Right atrium auricular region (tissue), 2 donors: ENCODE measurements at regions not wholly inside any gene's neighbourhood (a gene's known extent, or its start where the extent isn't known, plus 50 kb on each side); places are given as distances from the start of the nearest gene placed in this dataset.

Experiments used
- DNase-seq: peaks from one replicate; pipeline ENCODE4 v3.0.0-alpha.2; 2019; ENCODE audit warnings: low spot score
- H3K27ac ChIP-seq, 2 donors: fragments of 200-600 bp; sonication (generic); 1 replicate in 1 of 2; 2 replicates in 1 of 2; pipeline ENCODE4 v1.5.1; 2016 to 2019
- H3K27me3 ChIP-seq, 2 donors: fragments of 200-600 bp; sonication (generic); one replicate each; pipeline versions ENCODE4 v1.5.1 to v1.6.0; 2017 to 2019
- H3K36me3 ChIP-seq: fragments of 200-600 bp; sonication (generic); one replicate; pipeline ENCODE4 v1.5.1; 2016
- H3K4me1 ChIP-seq, 2 donors: fragments of 200-600 bp; sonication (generic); one replicate each; pipeline versions ENCODE4 v1.5.1 to v1.6.0; 2017 to 2019
- H3K4me3 ChIP-seq, 2 donors: fragments of 200-600 bp; sonication (generic); 1 replicate in 1 of 2; 2 replicates in 1 of 2; pipeline ENCODE4 v1.5.1; 2017 to 2019; ENCODE audit warnings: mild to moderate bottlenecking in 1 of 2, moderate library complexity in 1 of 2
- H3K9me3 ChIP-seq, 2 donors: fragments of 200-600 bp; sonication (generic); one replicate each; pipeline ENCODE4 v1.5.1; 2019
- TF ChIP-seq, protein P1 (sequence below), 2 donors: fragments of 200-600 bp; sonication (generic); IDR thresholded peaks; one replicate each; pipeline ENCODE4 v1.5.1; 2019; ENCODE audit warnings: antibody characterized with exemption in 2 of 2

DNA sequence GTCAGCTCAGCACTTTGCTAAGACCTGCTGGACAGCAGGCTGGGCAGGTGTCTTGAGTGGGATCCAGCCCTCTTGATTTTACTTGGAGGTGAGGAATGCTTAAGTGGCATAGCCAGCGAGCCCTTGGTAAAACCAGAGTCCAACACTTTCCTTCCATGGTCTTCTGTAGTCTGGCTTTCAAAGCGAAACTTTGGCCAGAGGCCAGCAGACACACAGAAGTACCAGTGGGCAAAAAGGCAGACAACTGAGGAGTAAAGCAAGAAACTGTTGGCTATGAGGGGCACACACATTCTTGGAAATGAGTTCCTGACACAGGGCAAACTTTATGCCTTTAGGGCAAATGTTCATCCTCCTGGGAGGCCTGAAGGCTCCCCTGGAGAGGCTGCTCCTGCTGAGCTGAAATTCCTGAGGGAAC lies 281.0 kb upstream of the POU3F1 start:
- no peaks in the 10 kb centered on the region for H3K27me3 ChIP-seq

DNA sequence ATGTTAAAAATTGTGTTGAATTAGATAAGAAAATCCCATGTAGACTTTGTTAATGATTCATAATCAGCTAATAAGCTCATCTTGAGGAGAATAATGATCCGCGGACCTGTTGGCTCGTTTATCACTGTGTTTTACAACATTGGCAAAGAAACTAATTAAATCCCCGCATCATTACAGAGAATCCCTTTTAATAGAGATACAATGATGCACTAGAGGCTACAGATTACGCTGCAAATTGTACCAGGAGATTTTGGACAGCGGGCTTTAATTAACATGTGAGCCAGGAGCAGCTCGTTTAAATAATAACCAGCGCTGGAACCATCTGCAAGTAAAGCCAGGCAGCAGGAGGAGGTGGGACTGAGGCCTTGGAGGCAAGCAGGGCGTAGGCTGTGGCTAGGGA lies 280.3 kb upstream of the POU3F1 start:
- Histone ChIP-seq H3K36me3 (no peaks in the 10 kb centered on the region), H3K4me1 (no peaks in the 10 kb centered on the region), H3K4me3 (no peak overlapping the region), H3K27ac (no peak overlapping the region), H3K27me3 (no peaks in the 10 kb centered on the region), H3K9me3 (no peaks in the 10 kb centered on the region)
- no peak for DNase-seq
- TF ChIP-seq, protein P1, sequence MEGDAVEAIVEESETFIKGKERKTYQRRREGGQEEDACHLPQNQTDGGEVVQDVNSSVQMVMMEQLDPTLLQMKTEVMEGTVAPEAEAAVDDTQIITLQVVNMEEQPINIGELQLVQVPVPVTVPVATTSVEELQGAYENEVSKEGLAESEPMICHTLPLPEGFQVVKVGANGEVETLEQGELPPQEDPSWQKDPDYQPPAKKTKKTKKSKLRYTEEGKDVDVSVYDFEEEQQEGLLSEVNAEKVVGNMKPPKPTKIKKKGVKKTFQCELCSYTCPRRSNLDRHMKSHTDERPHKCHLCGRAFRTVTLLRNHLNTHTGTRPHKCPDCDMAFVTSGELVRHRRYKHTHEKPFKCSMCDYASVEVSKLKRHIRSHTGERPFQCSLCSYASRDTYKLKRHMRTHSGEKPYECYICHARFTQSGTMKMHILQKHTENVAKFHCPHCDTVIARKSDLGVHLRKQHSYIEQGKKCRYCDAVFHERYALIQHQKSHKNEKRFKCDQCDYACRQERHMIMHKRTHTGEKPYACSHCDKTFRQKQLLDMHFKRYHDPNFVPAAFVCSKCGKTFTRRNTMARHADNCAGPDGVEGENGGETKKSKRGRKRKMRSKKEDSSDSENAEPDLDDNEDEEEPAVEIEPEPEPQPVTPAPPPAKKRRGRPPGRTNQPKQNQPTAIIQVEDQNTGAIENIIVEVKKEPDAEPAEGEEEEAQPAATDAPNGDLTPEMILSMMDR (IDR thresholded peaks at IDR 0.05), result no peak

More for the DNA sequence above, 281.0 kb upstream of the POU3F1 start:
- Histone ChIP-seq H3K9me3 (no peaks in the 10 kb centered on the region), H3K36me3 (no peaks in the 10 kb centered on the region), H3K4me1 (no peaks in the 10 kb centered on the region), H3K27ac (no peak overlapping the region), H3K4me3 (no peak overlapping the region)
- no peak for DNase-seq
- TF ChIP-seq, protein P1 (IDR thresholded peaks at IDR 0.05), result no peak

DNA sequence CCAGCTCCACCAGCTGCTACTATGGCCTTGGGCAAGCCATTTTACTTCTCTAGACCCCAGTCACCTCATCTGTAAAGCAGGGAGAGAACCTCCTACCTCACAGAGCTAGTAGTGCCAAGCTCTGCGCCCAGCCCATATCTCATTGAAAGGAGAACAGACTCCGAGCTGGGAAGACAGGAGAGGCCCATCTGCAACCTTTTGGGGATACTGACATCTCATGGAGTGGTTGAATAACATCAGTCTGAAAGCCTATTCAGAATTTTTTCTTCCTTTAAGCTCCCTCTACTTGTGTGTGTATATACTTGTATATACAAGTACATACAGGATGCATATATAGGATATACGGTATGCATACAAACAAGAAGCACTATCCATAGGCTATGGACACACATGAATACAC lies 279.5 kb upstream of the POU3F1 start:
- no peak for DNase-seq
- Histone ChIP-seq H3K27me3 (no peaks in the 10 kb centered on the region), H3K36me3 (no peaks in the 10 kb centered on the region), H3K9me3 (no peaks in the 10 kb centered on the region), H3K27ac (no peak overlapping the region), H3K4me1 (no peaks in the 10 kb centered on the region), H3K4me3 (no peak overlapping the region)
- TF ChIP-seq, protein P1 (IDR thresholded peaks at IDR 0.05), result no peak

DNA sequence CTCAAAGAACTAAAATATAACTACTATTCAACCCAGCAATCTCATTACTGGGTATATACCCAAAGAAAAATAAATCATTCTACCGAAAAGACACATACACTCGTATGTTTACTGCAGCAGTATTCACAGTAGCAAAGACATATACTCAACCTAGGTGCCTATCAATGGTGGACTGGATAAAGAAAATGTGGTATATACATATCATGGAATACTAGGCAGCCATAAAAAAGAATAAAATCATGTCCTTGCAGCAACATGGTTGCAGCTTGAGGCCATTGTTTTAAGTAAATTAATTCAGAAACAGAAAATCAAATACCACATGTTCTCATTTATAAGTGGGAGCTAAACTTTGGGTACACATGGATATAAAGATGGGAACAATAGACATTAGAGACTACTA lies 266.2 kb upstream of the POU3F1 start:
- Histone ChIP-seq H3K36me3 (no peaks in the 10 kb centered on the region), H3K9me3 (peaks cover 0 to 13% of the 10 kb centered on the region in 2 donors), H3K27me3 (no peaks in the 10 kb centered on the region), H3K4me1 (no peaks in the 10 kb centered on the region), H3K27ac (no peak overlapping the region), H3K4me3 (no peak overlapping the region)
- DNase-seq, result no peak
- TF ChIP-seq, protein P1 (IDR thresholded peaks at IDR 0.05), result no peak

DNA sequence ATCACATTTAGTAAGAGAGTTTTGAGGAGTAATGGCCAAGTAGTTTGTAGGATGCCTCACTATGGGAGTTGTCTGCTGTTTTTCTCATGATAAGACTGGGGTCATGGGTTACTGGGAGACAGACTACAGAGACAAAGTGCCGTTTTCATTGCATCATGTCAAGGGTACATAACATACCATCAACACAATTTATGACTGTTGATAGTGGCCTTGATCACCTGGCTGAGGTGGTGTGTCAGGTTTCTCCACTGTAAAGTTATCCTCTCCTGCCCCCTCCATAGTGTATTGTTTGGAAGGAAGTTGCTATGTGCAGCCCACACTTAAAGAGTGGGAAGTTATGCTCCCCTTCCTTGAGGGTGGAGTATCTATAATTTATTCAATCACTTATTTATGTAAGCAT lies 263.5 kb upstream of the POU3F1 start:
- peaks cover 0 to 13% of the 10 kb centered on the region in 2 donors for H3K9me3 ChIP-seq
- H3K27ac ChIP-seq, result no peak overlapping the region
- TF ChIP-seq, protein P1 (IDR thresholded peaks at IDR 0.05), result no peak
- H3K27me3 ChIP-seq, result no peaks in the 10 kb centered on the region
- no peaks in the 10 kb centered on the region for H3K36me3 ChIP-seq
- DNase-seq, result no peak
- no peak overlapping the region for H3K4me3 ChIP-seq
- no peaks in the 10 kb centered on the region for H3K4me1 ChIP-seq

DNA sequence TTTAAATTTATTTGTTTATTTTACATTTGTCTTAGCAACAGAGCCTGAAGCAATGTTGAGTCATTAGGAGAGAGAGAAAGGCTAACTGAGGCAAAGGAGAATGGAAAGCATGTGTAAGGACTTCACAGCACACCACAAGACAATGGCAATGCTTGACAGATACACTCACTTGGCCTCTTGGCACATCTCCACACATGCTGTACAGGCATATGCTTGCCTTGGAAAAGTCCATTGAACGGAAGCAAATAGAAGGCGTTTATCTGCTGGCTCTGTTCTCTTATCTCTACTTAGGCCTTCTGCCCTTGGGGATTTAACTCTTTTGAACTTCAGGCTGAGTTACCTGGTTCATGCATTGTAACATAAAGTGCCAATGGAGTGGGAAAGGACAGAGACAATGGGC lies 262.2 kb upstream of the POU3F1 start:
- Histone ChIP-seq H3K27me3 (no peaks in the 10 kb centered on the region), H3K36me3 (no peaks in the 10 kb centered on the region), H3K9me3 (peaks cover 0 to 13% of the 10 kb centered on the region in 2 donors), H3K4me1 (no peaks in the 10 kb centered on the region), H3K4me3 (no peak overlapping the region), H3K27ac (no peak overlapping the region)
- TF ChIP-seq, protein P1 (IDR thresholded peaks at IDR 0.05), result no peak
- DNase-seq, result no peak
